H9 (cell line): ENCODE measurements at regions not wholly inside any gene's neighbourhood (a gene's known extent, or its start where the extent isn't known, plus 50 kb on each side); places are given as distances from the start of the nearest gene placed in this dataset.

Source experiments
- DNase-seq: peaks from one replicate; pipeline ENCODE4 v3.0.0-alpha.2; 2017
- H2AFZ ChIP-seq: one replicate; pipeline ENCODE4 v1.6.1; 2013; ENCODE audit warnings: mild to moderate bottlenecking, low read length, control low read depth, moderate library complexity
- H2AK5ac ChIP-seq: 2 replicates; pipeline ENCODE4 v1.6.1; 2013; ENCODE audit warnings: low read length, control low read depth, mixed read lengths; ENCODE audit not compliant: insufficient read length
- H2BK120ac ChIP-seq: one replicate; pipeline ENCODE4 v1.6.1; 2013; ENCODE audit warnings: low read depth, mild to moderate bottlenecking, low read length, control low read depth, inconsistent platforms; ENCODE audit not compliant: poor library complexity, severe bottlenecking
- H2BK12ac ChIP-seq: 2 replicates; pipeline ENCODE4 v1.6.1; 2013; ENCODE audit warnings: low read length, control low read depth, mixed read lengths, low read depth; ENCODE audit not compliant: insufficient read length
- H2BK15ac ChIP-seq: 2 replicates; pipeline ENCODE4 v1.6.1; 2013; ENCODE audit warnings: low read depth, low read length, control low read depth
- H2BK20ac ChIP-seq: one replicate; pipeline ENCODE4 v1.6.1; 2013; ENCODE audit warnings: low read depth, mild to moderate bottlenecking, low read length, control low read depth, inconsistent platforms; ENCODE audit not compliant: poor library complexity, severe bottlenecking
- H2BK5ac ChIP-seq: 2 replicates; pipeline ENCODE4 v1.6.1; 2013; ENCODE audit warnings: low read length, control low read depth, mixed read lengths; ENCODE audit not compliant: insufficient read length
- H3K14ac ChIP-seq: 2 replicates; pipeline ENCODE4 v1.6.1; 2013; ENCODE audit warnings: low read length, control low read depth; ENCODE audit not compliant: insufficient read depth
- H3K18ac ChIP-seq: 2 replicates; pipeline ENCODE4 v1.6.1; 2013; ENCODE audit warnings: low read depth, mild to moderate bottlenecking, mixed read lengths, low read length, control low read depth; ENCODE audit not compliant: insufficient read length
- H3K23ac ChIP-seq: 2 replicates; pipeline ENCODE4 v1.6.1; 2013; ENCODE audit warnings: low read length, control low read depth, mixed read lengths, low read depth; ENCODE audit not compliant: insufficient read length
- H3K23me2 ChIP-seq: 2 replicates; pipeline ENCODE4 v1.6.1; 2013; ENCODE audit warnings: low read depth, mild to moderate bottlenecking, mixed read lengths, low read length, control low read depth; ENCODE audit not compliant: insufficient read length, poor library complexity, severe bottlenecking
- H3K27ac ChIP-seq: 2 replicates; pipeline ENCODE4 v1.5.1; 2013; ENCODE audit warnings: low read length, control low read depth, mixed read lengths, low read depth; ENCODE audit not compliant: insufficient read length
- H3K27me3 ChIP-seq: 2 replicates; pipeline ENCODE4 v1.6.1; 2013; ENCODE audit warnings: low read length, control low read depth, inconsistent platforms; ENCODE audit not compliant: insufficient read depth
- H3K4ac ChIP-seq: 2 replicates; pipeline ENCODE4 v1.6.1; 2013; ENCODE audit warnings: low read depth, mild to moderate bottlenecking, control low read depth, inconsistent platforms, low read length, moderate library complexity
- H3K4me1 ChIP-seq: 2 replicates; pipeline ENCODE4 v1.6.1; 2013; ENCODE audit warnings: low read length, control low read depth, inconsistent platforms; ENCODE audit not compliant: insufficient read depth
- H3K4me2 ChIP-seq: 2 replicates; pipeline ENCODE4 v1.6.1; 2013; ENCODE audit warnings: low read length, control low read depth, mixed read lengths; ENCODE audit not compliant: insufficient read length, insufficient read depth
- H3K56ac ChIP-seq: 2 replicates; pipeline ENCODE4 v1.6.1; 2013; ENCODE audit warnings: low read depth, mild to moderate bottlenecking, mixed read lengths, low read length, control low read depth; ENCODE audit not compliant: insufficient read length
- H3K79me1 ChIP-seq: 2 replicates; pipeline ENCODE4 v1.6.1; 2013; ENCODE audit warnings: low read depth, mild to moderate bottlenecking, moderate library complexity, low read length, control low read depth, inconsistent platforms; ENCODE audit not compliant: insufficient read depth, poor library complexity, severe bottlenecking
- H3K79me2 ChIP-seq: 2 replicates; pipeline ENCODE4 v1.6.1; 2013; ENCODE audit warnings: low read length, control low read depth, inconsistent platforms; ENCODE audit not compliant: insufficient read depth
- H3K9ac ChIP-seq: 2 replicates; pipeline ENCODE4 v1.6.1; 2013; ENCODE audit warnings: low read length, control low read depth, mixed read lengths; ENCODE audit not compliant: insufficient read length; ENCODE audit errors: extremely low read depth
- H3K9me3 ChIP-seq: one replicate; pipeline ENCODE4 v1.6.1; 2013; ENCODE audit warnings: low read depth, low read length, inconsistent platforms; ENCODE audit not compliant: control insufficient read depth
- H3T11ph ChIP-seq: one replicate; pipeline ENCODE4 v1.6.1; 2013; ENCODE audit warnings: mild to moderate bottlenecking, low read length, control low read depth, inconsistent platforms
- H4K20me1 ChIP-seq: one replicate; pipeline ENCODE4 v1.6.1; 2013; ENCODE audit not compliant: control insufficient read depth, insufficient read length, insufficient read depth
- H4K5ac ChIP-seq: 2 replicates; pipeline ENCODE4 v1.6.1; 2013; ENCODE audit warnings: low read depth, mild to moderate bottlenecking, mixed read lengths, low read length, control low read depth; ENCODE audit not compliant: insufficient read length
- H4K8ac ChIP-seq: replicated peaks from 2 replicates; pipeline ENCODE4 v1.6.1; 2013; ENCODE audit warnings: low read length, control low read depth, mixed read lengths, low read depth; ENCODE audit not compliant: insufficient read length
- H4K91ac ChIP-seq: 2 replicates; pipeline ENCODE4 v1.6.1; 2013; ENCODE audit warnings: low read depth, mild to moderate bottlenecking, moderate library complexity, mixed read lengths, low read length, control low read depth; ENCODE audit not compliant: insufficient read length
- H3K27ac Mint-ChIP-seq, 3 experiments: 2 replicates in 2 of 3; 3 replicates in 1 of 3; pipeline ENCODE4 v1.8.0; 2020 to 2021; ENCODE audit warnings: mixed read lengths in 3 of 3, mild to moderate bottlenecking in 1 of 3, moderate library complexity in 1 of 3
- H3K27me3 Mint-ChIP-seq: 2 replicates; pipeline ENCODE4 v1.8.0; 2021; ENCODE audit warnings: low read depth, mild to moderate bottlenecking, moderate library complexity, mixed read lengths
- H3K36me3 Mint-ChIP-seq, 3 experiments: 2 replicates in 2 of 3; 3 replicates in 1 of 3; pipeline ENCODE4 v1.8.0; 2020 to 2021; ENCODE audit warnings: low read depth in 3 of 3, mixed read lengths in 3 of 3; ENCODE audit not compliant: insufficient read depth in 1 of 3
- H3K4me1 Mint-ChIP-seq, 2 experiments: 2 replicates each; pipeline ENCODE4 v1.8.0; 2020; ENCODE audit warnings: mixed read lengths in 2 of 2
- H3K4me3 Mint-ChIP-seq, 2 experiments: 2 replicates in 1 of 2; 3 replicates in 1 of 2; pipeline ENCODE4 v1.8.0; 2020 to 2021; ENCODE audit warnings: mild to moderate bottlenecking in 2 of 2, mixed read lengths in 2 of 2, moderate library complexity in 1 of 2
- H3K9me3 Mint-ChIP-seq, 2 experiments: 2 replicates in 1 of 2; 3 replicates in 1 of 2; pipeline ENCODE4 v1.8.0; 2020; ENCODE audit warnings: mild to moderate bottlenecking in 2 of 2, mixed read lengths in 2 of 2, moderate library complexity in 1 of 2
- WGBS: extraction: QIAGEN DNeasy Blood & Tissue Kit; methylation state at CpG from one replicate; pipeline ENCODE4 v1.1.7; 2013; ENCODE audit warnings: missing lambda C conversion rate, low lambda C conversion rate, mixed read lengths; ENCODE audit not compliant: insufficient read length; ENCODE audit errors: extremely low coverage; 5-methylcytosine and 5-hydroxymethylcytosine counted together
- TF ChIP-seq, protein P1 (sequence below): fragments of 200-600 bp; sonication (generic); conservative IDR thresholded peaks from 3 replicates; pipeline ENCODE4 v1.8.0; 2021; ENCODE audit warnings: antibody characterized with exemption, mild to moderate bottlenecking

DNA sequence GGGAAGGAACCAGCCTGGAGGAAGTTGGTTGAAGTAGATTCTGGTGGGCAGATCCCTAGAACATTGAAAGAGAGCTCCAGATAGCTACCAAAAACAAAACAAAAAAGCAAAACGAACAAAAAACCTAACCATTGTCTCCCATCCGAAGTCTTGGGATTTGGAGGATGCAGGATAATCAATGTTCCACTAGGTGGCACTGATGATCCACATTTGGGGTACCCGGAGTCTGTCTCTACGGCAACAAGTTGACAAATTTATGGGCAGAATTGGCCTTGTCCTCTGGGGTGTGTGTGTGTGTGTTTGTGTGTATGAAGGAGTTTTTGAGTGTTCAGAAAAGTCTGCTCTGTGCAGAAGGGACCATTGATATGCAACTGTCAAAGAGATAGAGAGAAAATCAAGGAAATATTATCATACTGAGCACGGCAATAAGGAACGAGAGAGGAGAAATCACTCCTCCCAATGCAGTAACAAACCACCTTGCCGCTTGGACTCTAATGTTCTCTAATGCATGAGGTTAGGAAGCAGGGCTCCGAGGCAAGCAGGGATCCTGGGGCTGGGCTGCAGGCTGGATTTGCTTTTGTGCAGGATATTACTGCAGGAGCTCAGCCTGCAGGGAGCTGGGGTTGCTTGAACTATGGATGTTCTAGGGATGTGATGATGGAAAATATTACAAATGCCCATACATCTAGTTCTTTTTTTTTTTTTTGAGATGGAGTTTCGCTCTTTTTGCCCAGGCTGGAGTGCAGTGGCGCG lies 59.8 kb upstream of the KLHL25 start:
- no CpG with 5 or more reads among the region's 11 CpGs for WGBS
- Mint-ChIP-seq H3K9me3 (no peaks in the 10 kb centered on the region), H3K4me3 (peak overlapping the region in 1 of 2 experiments; percentile 47; a peak in 3 of 5 replicates), H3K27ac (peak overlapping the region in 1 of 3 experiments; percentile 62; a peak in 4 of 7 replicates), H3K36me3 (no peaks in the 10 kb centered on the region; a peak in 1 of 7 replicates), H3K27me3 (peaks cover 11% of the 10 kb centered on the region), H3K4me1 (peaks cover 11 to 18% of the 10 kb centered on the region in 2 experiments)
- H3K79me2 ChIP-seq = no peaks in the 10 kb centered on the region
- H3K4me2 ChIP-seq = peak overlapping the region; percentile 5
- H3T11ph ChIP-seq = no peak overlapping the region
- no peak overlapping the region for H3K4ac ChIP-seq
- H2AFZ ChIP-seq = peak overlapping the region; percentile 96
- no peaks in the 10 kb centered on the region for H3K23me2 ChIP-seq
- H2BK120ac ChIP-seq = no peak overlapping the region
- no peak overlapping the region for H3K14ac ChIP-seq
- no peak overlapping the region for H2BK5ac ChIP-seq
- TF ChIP-seq, protein P1, sequence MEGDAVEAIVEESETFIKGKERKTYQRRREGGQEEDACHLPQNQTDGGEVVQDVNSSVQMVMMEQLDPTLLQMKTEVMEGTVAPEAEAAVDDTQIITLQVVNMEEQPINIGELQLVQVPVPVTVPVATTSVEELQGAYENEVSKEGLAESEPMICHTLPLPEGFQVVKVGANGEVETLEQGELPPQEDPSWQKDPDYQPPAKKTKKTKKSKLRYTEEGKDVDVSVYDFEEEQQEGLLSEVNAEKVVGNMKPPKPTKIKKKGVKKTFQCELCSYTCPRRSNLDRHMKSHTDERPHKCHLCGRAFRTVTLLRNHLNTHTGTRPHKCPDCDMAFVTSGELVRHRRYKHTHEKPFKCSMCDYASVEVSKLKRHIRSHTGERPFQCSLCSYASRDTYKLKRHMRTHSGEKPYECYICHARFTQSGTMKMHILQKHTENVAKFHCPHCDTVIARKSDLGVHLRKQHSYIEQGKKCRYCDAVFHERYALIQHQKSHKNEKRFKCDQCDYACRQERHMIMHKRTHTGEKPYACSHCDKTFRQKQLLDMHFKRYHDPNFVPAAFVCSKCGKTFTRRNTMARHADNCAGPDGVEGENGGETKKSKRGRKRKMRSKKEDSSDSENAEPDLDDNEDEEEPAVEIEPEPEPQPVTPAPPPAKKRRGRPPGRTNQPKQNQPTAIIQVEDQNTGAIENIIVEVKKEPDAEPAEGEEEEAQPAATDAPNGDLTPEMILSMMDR = peak; percentile 91
- H3K56ac ChIP-seq = no peak overlapping the region
- no peak overlapping the region for H3K18ac ChIP-seq
- no peaks in the 10 kb centered on the region for H3K4me1 ChIP-seq
- no peak overlapping the region for H3K9ac ChIP-seq
- no peak overlapping the region for H2BK20ac ChIP-seq
- H2BK15ac ChIP-seq = no peak overlapping the region
- DNase-seq = peak; percentile 65
- H4K8ac ChIP-seq = no peak overlapping the region
- H3K23ac ChIP-seq = no peak overlapping the region
- no peak overlapping the region for H4K5ac ChIP-seq
- H3K27ac ChIP-seq = no peak overlapping the region
- no peaks in the 10 kb centered on the region for H3K27me3 ChIP-seq
- H4K20me1 ChIP-seq = no peaks in the 10 kb centered on the region
- no peaks in the 10 kb centered on the region for H3K9me3 ChIP-seq
- no peak overlapping the region for H4K91ac ChIP-seq
- no peak overlapping the region for H2BK12ac ChIP-seq
- H2AK5ac ChIP-seq = no peak overlapping the region
- no peaks in the 10 kb centered on the region for H3K79me1 ChIP-seq
